Stimulated activated effector memory CD8-positive, alpha-beta T cell treated with anti-CD3 and anti-CD28 coated beads, Interleukin-12 subunit alpha, Interleukin-12 subunit beta, amount 100 ng/mL, for 72 hours (primary cell): ENCODE measurements at regions not wholly inside any gene's neighbourhood (a gene's known extent, or its start where the extent isn't known, plus 50 kb on each side); places are given as distances from the start of the nearest gene placed in this dataset.

ENCODE experiments used
- ATAC-seq: fragments of 150-1000 bp; cut with Tn5 transposase; 2 replicates; pipeline ENCODE4 v1.10.0; 2021
- DNase-seq, 2 donors: peaks; one replicate each; pipeline ENCODE4 v3.0.0; 2021 to 2022; ENCODE audit warnings: low spot score in 2 of 2
- H3K27ac Mint-ChIP-seq: one replicate; pipeline ENCODE4 v1.8.0; 2022; ENCODE audit warnings: mild to moderate bottlenecking, mixed read lengths
- H3K36me3 Mint-ChIP-seq: one replicate; pipeline ENCODE4 v1.8.0; 2022; ENCODE audit warnings: mild to moderate bottlenecking, mixed read lengths
- H3K4me1 Mint-ChIP-seq: one replicate; pipeline ENCODE4 v1.8.0; 2022; ENCODE audit warnings: mixed read lengths
- H3K4me3 Mint-ChIP-seq: one replicate; pipeline ENCODE4 v1.8.0; 2022; ENCODE audit warnings: mild to moderate bottlenecking, mixed read lengths
- H3K9me3 Mint-ChIP-seq: one replicate; pipeline ENCODE4 v1.8.0; 2022; ENCODE audit warnings: mixed read lengths

DNA sequence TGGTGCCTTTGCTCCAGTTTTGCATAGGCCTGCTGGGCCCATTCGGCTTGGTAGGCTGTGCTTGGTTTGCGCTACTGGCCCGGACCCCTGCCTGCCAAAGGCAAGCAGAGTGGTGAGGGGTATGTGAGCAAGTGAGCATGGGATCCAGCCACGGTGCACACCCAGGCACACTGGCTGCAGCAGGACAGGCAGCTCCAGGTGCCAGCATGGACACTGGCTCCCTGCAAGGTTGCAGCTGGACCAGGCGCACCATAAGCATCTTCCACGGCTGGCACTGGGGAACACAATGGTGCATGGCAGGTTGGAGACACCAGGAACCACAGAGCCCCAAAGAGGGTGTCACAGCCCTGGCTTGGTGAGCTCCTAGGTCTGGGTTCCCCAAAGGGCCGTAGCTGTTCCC, 693.5 kb upstream of the PTBP2 start:
- no peaks in the 10 kb centered on the region for H3K4me1 Mint-ChIP-seq
- H3K9me3 Mint-ChIP-seq = peaks cover 15% of the 10 kb centered on the region
- DNase-seq = no peak
- H3K27ac Mint-ChIP-seq = no peak overlapping the region
- peak; percentile 19 for ATAC-seq
- no peaks in the 10 kb centered on the region for H3K36me3 Mint-ChIP-seq
- H3K4me3 Mint-ChIP-seq = no peak overlapping the region

DNA sequence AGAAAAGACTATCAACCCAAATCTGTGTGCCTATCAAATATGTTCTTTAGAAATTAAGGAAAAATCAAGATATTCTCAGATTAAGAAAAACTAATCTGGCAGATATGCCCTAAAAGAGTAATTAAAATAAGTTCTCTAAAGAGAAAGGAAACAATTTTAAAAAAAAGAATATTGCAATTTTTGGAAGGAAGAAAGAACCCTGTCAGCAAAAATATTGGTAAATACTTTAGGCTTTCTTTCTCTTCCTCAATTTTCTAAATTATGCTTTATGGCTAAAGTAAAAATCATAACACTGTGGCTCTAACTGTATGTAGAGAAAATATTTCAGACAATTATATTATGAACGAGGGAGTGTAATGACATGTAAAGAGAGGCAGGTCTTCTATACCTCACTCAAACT, 691.3 kb upstream of the PTBP2 start:
- no peak for DNase-seq
- H3K27ac Mint-ChIP-seq = no peak overlapping the region
- ATAC-seq = no peak
- peaks cover 11% of the 10 kb centered on the region for H3K9me3 Mint-ChIP-seq
- H3K4me3 Mint-ChIP-seq = no peak overlapping the region
- no peaks in the 10 kb centered on the region for H3K4me1 Mint-ChIP-seq
- no peaks in the 10 kb centered on the region for H3K36me3 Mint-ChIP-seq

DNA sequence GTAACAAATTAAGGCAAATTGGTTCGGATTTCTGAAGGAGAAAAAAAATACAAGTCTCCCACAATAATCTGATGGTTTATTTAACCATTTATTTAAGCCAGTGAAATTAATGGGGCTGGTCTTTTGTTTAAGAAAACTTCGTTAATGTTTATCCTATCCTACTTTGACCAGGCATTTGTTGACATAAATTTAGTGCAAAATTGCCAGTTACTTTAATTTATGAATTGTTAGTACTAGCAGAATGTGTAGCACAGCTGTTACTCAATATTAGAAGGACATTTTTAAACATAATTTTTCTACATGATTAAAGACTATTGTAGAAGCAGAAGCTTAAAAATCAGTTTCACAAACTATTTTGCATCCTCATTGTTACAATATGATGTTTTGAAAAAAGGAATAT, 687.6 kb upstream of the PTBP2 start:
- no peak overlapping the region for H3K27ac Mint-ChIP-seq
- H3K36me3 Mint-ChIP-seq = no peaks in the 10 kb centered on the region
- no peak overlapping the region for H3K4me3 Mint-ChIP-seq
- DNase-seq (no peak), ATAC-seq (no peak)
- H3K9me3 Mint-ChIP-seq = peaks cover 15% of the 10 kb centered on the region
- H3K4me1 Mint-ChIP-seq = no peaks in the 10 kb centered on the region

DNA sequence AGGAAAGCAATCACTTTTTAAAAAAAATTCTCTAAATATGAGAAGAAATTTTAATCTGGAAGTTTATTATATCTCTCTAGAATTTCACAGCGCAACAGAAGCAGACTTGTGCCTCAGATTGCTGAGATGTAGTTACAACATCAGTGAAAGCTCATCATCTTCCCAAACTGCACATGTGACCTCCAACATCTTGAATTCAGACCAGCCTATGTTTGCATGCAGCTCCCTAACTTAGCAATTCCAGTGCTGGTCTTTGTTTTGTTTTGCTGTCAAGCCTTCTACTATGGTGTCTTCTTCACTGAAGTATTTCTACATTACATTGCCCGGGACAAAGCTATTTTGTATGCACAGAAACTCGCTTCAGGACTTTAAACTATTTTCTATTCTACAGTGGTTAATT, 684.8 kb upstream of the PTBP2 start:
- Mint-ChIP-seq H3K9me3 (peaks cover 11% of the 10 kb centered on the region), H3K27ac (no peak overlapping the region), H3K36me3 (no peaks in the 10 kb centered on the region), H3K4me1 (no peaks in the 10 kb centered on the region), H3K4me3 (no peak overlapping the region)
- DNase-seq = no peak
- no peak for ATAC-seq

- H3K36me3 Mint-ChIP-seq = no peaks in the 10 kb centered on the region
- H3K9me3 Mint-ChIP-seq = peaks cover 11% of the 10 kb centered on the region
- H3K27ac Mint-ChIP-seq = no peak overlapping the region
- no peaks in the 10 kb centered on the region for H3K4me1 Mint-ChIP-seq
- no peak for ATAC-seq
- no peak overlapping the region for H3K4me3 Mint-ChIP-seq
- DNase-seq = no peak
These were observed 682.9 kb upstream of the PTBP2 start for GRCh38 chr1:96038636-96039035.

DNA sequence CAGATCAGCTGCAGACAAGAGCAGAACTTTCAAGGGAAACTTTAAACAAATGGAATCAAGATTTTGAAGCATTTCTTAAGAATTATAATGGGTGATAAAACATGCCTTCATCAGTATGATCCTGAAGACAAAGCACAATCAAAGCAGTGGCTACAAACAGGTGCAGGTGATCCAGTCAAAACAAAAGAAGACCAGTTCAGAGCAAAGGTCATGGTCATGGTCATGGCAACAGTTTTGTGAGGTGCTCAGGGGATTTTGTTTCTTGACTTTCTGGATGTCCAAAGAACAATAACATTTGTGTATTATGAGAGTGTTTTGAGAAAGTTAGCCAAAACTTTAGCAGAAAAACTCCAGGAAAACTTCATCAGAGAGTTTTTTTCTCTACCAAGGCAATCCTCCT, 681.7 kb upstream of the PTBP2 start:
- no peaks in the 10 kb centered on the region for H3K36me3 Mint-ChIP-seq
- H3K4me3 Mint-ChIP-seq = no peak overlapping the region
- no peaks in the 10 kb centered on the region for H3K4me1 Mint-ChIP-seq
- peaks cover 11% of the 10 kb centered on the region for H3K9me3 Mint-ChIP-seq
- no peak overlapping the region for H3K27ac Mint-ChIP-seq
- DNase-seq = no peak
- no peak for ATAC-seq

GRCh38 chr1:96041470-96041869, 680.1 kb upstream of the PTBP2 start:
- Mint-ChIP-seq H3K4me1 (no peaks in the 10 kb centered on the region), H3K9me3 (peaks cover 11% of the 10 kb centered on the region), H3K36me3 (peaks cover 5% of the 10 kb centered on the region), H3K27ac (no peak overlapping the region), H3K4me3 (no peak overlapping the region)
- DNase-seq (no peak), ATAC-seq (no peak)

DNA sequence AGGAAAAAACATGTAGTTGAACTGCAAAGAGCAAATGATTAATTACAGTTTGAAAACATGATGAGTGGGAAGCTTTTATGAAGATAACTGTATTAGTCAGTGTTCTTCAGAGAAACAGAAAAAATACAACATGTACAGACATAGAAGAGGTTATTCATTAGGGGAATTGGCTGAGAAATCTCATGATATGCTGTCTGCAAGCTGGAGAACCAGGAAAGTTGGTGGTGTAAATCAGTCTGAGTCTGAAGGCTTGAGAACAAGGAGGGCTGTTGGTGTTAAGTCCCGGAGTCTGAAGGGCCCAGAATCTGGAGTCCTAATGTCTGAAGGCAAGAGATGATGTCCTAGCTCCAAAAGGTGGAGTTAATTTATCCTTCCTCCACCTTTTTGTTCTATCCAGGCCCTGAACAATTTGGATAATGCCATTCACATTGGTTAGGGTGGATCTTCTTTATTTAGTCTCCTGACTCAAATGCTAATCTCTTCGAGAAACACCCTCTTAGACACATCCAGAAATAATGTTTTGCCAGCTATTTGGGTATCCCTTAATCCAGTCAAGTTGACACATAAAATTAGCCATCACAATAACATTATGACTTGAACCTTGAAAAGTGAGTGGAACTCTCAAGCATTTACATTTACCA, 672.9 kb upstream of the PTBP2 start:
- Mint-ChIP-seq H3K27ac (no peak overlapping the region), H3K4me3 (no peak overlapping the region), H3K36me3 (peaks cover 6% of the 10 kb centered on the region), H3K4me1 (no peaks in the 10 kb centered on the region), H3K9me3 (peaks cover 2% of the 10 kb centered on the region)
- DNase-seq (no peak), ATAC-seq (no peak)

GRCh38 chr1:96049759-96050409, 671.7 kb upstream of the PTBP2 start:
- no peak for ATAC-seq
- no peak overlapping the region for H3K27ac Mint-ChIP-seq
- H3K4me1 Mint-ChIP-seq = no peaks in the 10 kb centered on the region
- DNase-seq = no peak
- H3K9me3 Mint-ChIP-seq = peaks cover 2% of the 10 kb centered on the region
- H3K4me3 Mint-ChIP-seq = no peak overlapping the region
- H3K36me3 Mint-ChIP-seq = peaks cover 6% of the 10 kb centered on the region

DNA sequence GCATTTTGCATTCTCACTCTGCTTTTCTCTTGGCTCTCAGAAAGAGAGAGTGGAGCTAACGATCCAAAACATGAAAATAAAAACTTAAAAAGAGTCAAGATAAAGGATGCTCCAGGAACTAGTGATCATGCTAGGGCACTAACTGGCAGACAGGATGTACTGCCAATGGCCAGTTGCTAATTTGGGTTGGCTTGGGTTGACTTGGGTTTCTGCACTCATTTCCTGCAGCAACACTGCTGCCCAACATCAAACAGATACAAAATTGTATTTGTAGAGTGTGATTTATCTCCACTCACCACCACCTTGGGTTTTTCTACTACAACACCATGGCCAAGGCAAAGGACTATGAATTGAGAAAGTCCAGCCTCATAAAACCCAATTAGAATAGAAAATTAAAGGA, 662.3 kb upstream of the PTBP2 start:
- H3K27ac Mint-ChIP-seq = no peak overlapping the region
- H3K9me3 Mint-ChIP-seq = peaks cover 7% of the 10 kb centered on the region
- no peak for DNase-seq
- ATAC-seq = no peak
- no peak overlapping the region for H3K4me3 Mint-ChIP-seq
- no peaks in the 10 kb centered on the region for H3K36me3 Mint-ChIP-seq
- no peaks in the 10 kb centered on the region for H3K4me1 Mint-ChIP-seq

DNA sequence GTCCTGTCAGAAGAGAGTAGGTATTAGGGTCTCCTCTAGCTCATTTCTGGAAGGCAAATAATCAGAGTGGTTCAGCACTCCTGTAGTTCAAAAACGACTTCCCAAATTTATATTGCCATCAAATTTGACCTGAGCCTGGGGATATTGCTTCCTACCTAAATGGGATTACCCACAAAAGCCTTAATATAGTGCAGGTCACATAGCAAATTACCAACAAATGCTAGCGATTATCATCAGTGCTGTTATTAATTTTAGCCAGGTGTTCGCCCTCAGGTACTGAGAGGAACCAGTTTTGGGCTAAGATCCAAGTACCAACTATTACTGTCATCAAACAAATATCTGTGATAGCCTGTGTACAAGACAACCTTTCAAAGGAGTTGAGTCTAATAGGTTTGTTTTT, 661.8 kb upstream of the PTBP2 start:
- no peaks in the 10 kb centered on the region for H3K4me1 Mint-ChIP-seq
- ATAC-seq (no peak), DNase-seq (no peak)
- H3K9me3 Mint-ChIP-seq = peaks cover 7% of the 10 kb centered on the region
- no peak overlapping the region for H3K27ac Mint-ChIP-seq
- no peaks in the 10 kb centered on the region for H3K36me3 Mint-ChIP-seq
- H3K4me3 Mint-ChIP-seq = no peak overlapping the region

DNA sequence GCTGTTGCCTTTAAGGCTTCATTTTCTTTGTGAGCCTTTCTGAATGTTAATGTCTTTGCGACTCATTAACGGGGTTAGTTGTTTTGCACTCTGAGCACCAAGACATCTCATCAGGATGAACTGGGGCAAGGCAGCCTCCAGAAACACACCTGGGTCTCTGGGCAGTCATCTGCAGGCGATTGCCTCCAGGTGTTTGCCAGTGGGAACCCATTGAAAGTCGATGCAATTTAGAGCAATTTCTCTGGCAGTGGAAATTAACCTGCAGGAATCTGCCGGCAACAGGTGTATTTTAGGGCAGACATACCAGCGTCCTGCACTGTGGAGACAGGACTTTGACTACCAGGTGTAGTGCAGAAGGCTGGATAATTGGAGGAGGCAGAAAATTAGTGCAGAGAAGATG, 661.0 kb upstream of the PTBP2 start:
- Mint-ChIP-seq H3K9me3 (peaks cover 9% of the 10 kb centered on the region), H3K4me3 (no peak overlapping the region), H3K4me1 (no peaks in the 10 kb centered on the region), H3K27ac (no peak overlapping the region), H3K36me3 (no peaks in the 10 kb centered on the region)
- ATAC-seq (no peak), DNase-seq (no peak)

- Mint-ChIP-seq H3K9me3 (peaks cover 11% of the 10 kb centered on the region), H3K27ac (no peak overlapping the region), H3K36me3 (no peaks in the 10 kb centered on the region), H3K4me1 (no peaks in the 10 kb centered on the region), H3K4me3 (no peak overlapping the region)
- DNase-seq (no peak), ATAC-seq (no peak)
These were observed 649.6 kb upstream of the PTBP2 start for GRCh38 chr1:96072021-96072420.

DNA sequence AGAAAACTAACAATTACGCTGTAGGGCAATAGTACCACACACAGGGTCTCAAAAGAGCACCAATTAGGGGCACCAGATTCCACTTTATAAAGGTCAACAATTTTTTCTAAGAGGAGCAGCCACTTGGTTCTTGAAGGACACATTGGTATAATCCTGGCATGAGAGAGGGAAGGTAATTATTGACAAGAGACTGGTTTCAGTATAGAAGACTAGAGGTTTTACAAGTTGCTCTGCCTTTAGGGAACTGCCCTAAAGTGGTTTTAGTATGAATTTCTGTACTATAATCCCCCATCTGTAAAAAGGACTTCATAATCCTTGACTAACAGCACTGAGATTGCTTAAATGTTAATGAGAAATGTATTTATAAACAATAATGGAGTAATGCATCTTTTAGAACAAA, 648.5 kb upstream of the PTBP2 start:
- H3K4me1 Mint-ChIP-seq = no peaks in the 10 kb centered on the region
- no peaks in the 10 kb centered on the region for H3K36me3 Mint-ChIP-seq
- ATAC-seq (no peak), DNase-seq (no peak)
- peaks cover 11% of the 10 kb centered on the region for H3K9me3 Mint-ChIP-seq
- no peak overlapping the region for H3K4me3 Mint-ChIP-seq
- no peak overlapping the region for H3K27ac Mint-ChIP-seq

- Mint-ChIP-seq H3K4me3 (no peak overlapping the region), H3K4me1 (no peaks in the 10 kb centered on the region), H3K9me3 (peaks cover 14% of the 10 kb centered on the region), H3K36me3 (no peaks in the 10 kb centered on the region), H3K27ac (no peak overlapping the region)
- ATAC-seq (no peak), DNase-seq (no peak)
These were observed 647.2 kb upstream of the PTBP2 start for GRCh38 chr1:96074422-96074821.

GRCh38 chr1:96074876-96075577, 646.6 kb upstream of the PTBP2 start:
- Mint-ChIP-seq H3K4me3 (no peak overlapping the region), H3K27ac (no peak overlapping the region), H3K4me1 (no peaks in the 10 kb centered on the region), H3K36me3 (no peaks in the 10 kb centered on the region), H3K9me3 (peaks cover 15% of the 10 kb centered on the region)
- no peak for DNase-seq
- ATAC-seq = no peak
